GM23248 (cell line): ENCODE measurements at regions not wholly inside any gene's neighbourhood (a gene's known extent, or its start where the extent isn't known, plus 50 kb on each side); places are given as distances from the start of the nearest gene placed in this dataset.

Experiments
- EZH2 ChIP-seq: fragments of 200-600 bp; sonication (generic); IDR thresholded peaks from 2 replicates; pipeline ENCODE4 v1.6.1; 2018; ENCODE audit warnings: antibody characterized with exemption, mild to moderate bottlenecking; ENCODE audit not compliant: insufficient read depth, poor library complexity, severe bottlenecking
- EZH2phosphoT487 ChIP-seq: fragments of 200-600 bp; sonication (generic); IDR thresholded peaks from 2 replicates; pipeline ENCODE4 v1.6.1; 2018; ENCODE audit warnings: antibody characterized with exemption, moderate library complexity, mild to moderate bottlenecking, low read depth; ENCODE audit not compliant: insufficient read depth

- no peak for TF ChIP-seq EZH2phosphoT487
- no peak for TF ChIP-seq EZH2
Measured at GRCh38 chr5:142446960-142447279, 122.1 kb upstream of the SPRY4 start.
